ENCODE measurements at regions not wholly inside any gene's neighbourhood (a gene's known extent, or its start where the extent isn't known, plus 50 kb on each side); places are given as distances from the start of the nearest gene placed in this dataset.

DNA sequence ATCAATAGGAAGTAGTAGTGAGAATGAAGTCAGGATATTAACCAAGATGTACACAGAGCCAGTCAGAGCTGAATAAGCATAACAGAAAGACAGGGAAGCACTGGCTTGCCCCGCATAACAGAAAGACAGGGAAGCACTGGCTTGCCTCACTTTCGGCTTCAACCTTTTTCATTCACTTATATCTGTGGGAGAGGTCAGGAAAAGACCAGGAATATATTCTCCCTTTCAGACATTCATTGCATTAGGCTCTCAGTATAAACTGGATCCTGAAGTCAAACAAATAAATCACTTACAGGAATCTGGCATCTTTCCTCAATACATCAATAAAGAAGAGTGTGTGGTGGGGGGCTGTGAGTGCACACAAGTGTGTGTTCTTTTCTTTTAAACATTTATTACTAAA lies 437.6 kb downstream of the C6orf118 start:
- TF ChIP-seq POLR2AphosphoS5 (IDR thresholded peaks at IDR 0.05; ENCODE audit: borderline replicate concordance, low read depth, low read length) (no peak), EZH2 (IDR thresholded peaks at IDR 0.05) (no peak)
